GM08714 (cell line): ENCODE measurements at regions not wholly inside any gene's neighbourhood (a gene's known extent, or its start where the extent isn't known, plus 50 kb on each side); places are given as distances from the start of the nearest gene placed in this dataset.
"Not testable (repeated sequence)": the region's sequence is repeated elsewhere in the genome, so short reads cannot be mapped to it uniquely, and the experiment has no call there.

Source experiments
- H3K4me3 ChIP-seq: fragments of 200-500 bp; sonication (Bioruptor generic); 2 replicates; pipeline ENCODE4 v1.5.1; 2014; ENCODE audit warnings: mild to moderate bottlenecking, low read length, inconsistent platforms
- ZNF274 ChIP-seq: IDR thresholded peaks from 2 replicates; pipeline ENCODE4 v1.6.1; 2012; ENCODE audit warnings: mild to moderate bottlenecking, low read depth, low read length

GRCh38 chr5:154595662-154596061 is 117.6 kb upstream of the HAND1 start:
- no peak overlapping the region for H3K4me3 ChIP-seq
- TF ChIP-seq ZNF274 = no peak

GRCh38 chr5:154593796-154594195 is 115.8 kb upstream of the HAND1 start:
- no peak for TF ChIP-seq ZNF274
- no peak overlapping the region for H3K4me3 ChIP-seq

DNA sequence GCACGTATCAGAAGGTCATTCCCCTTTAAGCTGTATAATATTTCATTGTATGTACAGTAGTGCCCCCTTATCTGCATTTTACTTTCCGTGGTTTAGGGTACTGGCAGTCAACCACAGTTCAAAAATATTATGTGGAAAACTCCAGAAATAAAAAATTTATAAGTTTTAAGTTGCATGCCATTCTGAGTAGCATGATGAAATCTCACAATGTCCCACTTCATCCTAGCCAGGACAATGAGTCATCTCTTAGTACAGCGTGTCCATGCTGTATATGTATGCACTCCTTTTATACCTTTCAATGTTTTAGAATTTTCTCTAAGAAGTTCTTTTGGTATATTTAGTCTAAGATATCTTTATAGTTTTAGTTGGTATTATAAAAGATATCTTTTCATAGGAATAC is 115.0 kb upstream of the HAND1 start:
- H3K4me3 ChIP-seq = no peak overlapping the region

GRCh38 chr5:154590093-154590724 is 112.2 kb upstream of the HAND1 start:
- no peak for TF ChIP-seq ZNF274

More for the DNA sequence above, 115.0 kb upstream of the HAND1 start:
- no peak for TF ChIP-seq ZNF274

GRCh38 chr5:154589511-154589910 is 111.5 kb upstream of the HAND1 start:
- no peak overlapping the region for H3K4me3 ChIP-seq
- no peak for TF ChIP-seq ZNF274

More at GRCh38 chr5:154590093-154590724, 112.2 kb upstream of the HAND1 start:
- H3K4me3 ChIP-seq = no peak overlapping the region

DNA sequence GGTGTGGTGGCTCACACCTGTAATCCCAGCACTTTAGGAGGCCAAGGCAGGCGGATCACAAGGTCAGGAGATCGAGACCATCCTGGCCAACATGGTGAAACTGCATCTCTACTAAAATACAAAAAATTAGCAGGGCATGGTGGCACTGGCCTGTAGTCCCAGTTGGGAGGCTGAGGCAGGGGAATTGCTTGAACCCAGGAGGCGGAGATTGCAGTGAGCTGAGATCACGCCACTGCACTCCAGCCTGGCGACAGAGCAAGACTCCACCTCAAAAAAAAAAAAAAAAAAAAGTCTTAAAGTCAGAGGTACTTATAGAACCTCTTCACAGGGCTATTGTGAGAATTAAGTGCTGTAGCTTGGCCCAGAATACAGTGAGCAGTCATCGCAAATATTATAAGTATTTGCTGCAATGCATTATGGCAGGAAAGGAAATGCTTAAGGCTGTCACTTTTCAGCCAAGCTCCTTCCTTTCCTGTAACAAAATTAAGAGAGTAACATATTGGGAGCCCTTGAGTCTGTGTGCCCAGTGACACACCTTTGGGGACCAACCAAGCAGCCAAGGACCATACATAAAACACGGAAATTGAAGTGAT is 110.9 kb upstream of the HAND1 start:
- not testable (repeated sequence) for H3K4me3 ChIP-seq

DNA sequence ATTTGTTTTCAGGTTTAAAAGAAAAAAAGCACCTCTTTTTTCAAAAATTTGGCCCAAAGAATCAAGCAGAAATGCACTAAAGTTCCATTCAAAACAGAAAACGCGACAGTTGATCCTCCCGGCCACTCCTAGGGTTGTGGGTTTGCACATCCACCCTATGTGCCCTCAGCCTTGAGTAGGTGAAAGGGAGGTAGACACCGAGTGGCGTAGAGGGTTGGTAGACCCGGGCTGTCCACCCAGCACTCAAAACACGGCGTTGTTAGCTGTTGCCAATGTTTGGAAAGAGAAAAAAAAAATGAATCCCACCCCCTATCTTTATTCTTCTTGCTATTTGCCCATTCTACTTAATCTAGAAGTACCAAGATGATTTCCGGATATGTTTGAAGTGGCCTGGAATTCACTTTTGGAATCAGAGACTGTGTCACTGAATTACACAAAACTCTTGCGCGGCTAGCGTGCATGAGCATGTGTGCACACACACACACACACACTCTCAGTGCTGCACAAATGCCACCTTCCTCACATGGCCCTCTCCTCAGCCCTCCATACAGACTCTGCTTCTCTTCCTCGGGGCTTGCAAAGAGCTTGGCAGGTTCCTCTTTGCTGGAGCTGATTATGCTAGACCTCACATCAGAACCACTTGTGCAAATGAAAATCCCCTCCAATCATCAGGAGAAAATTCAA is 110.2 kb upstream of the HAND1 start:
- no peak for TF ChIP-seq ZNF274
- no peak overlapping the region for H3K4me3 ChIP-seq

DNA sequence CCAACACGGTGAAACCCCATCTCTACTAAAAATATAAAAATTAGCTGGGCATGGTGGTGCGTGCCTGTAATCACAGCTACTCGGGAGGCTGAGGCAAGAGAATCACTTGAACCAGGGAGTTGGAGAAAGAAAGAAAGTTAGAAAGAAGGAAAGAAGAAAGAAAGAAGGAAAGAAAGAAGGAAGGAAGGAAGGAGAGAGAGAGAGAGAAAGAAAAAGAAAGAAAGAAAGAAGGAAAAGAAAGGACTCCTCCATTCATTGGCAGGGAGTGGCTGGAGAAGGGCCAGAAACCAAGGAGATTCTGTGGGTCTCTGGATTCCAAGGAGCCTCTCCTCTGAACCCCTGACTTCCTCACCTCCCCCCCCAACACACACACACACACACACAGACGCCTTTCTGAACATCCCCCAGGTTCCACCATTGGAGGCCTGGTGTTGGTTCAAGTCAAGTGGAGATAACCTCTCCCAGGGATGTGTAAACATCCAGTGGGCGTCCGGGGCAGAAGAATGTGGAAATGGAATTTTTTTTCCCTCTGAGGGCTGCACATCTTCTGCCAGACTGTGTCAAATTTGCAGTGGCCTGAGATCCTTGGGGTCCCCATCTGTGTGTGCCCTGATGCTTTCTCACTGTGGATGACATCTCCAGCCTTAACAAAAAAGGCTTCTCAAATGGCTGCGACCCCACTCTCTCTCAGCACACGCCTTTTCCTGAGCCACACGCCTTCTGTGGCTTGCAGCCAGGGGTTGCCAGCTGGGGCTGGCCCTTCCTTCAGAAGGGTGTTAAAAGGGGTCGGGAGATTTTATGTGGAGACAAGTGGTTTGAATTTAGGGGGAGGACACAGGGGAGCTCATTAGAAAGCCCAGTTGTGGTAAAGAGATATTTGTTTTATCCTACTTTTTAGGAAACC is 109.3 kb upstream of the HAND1 start:
- no peak for TF ChIP-seq ZNF274
- no peak overlapping the region for H3K4me3 ChIP-seq

GRCh38 chr5:154583671-154584177 is 105.7 kb upstream of the HAND1 start:
- H3K4me3 ChIP-seq = no peak overlapping the region
- no peak for TF ChIP-seq ZNF274

GRCh38 chr5:154580422-154580821 is 102.4 kb upstream of the HAND1 start:
- H3K4me3 ChIP-seq = no peak overlapping the region
- no peak for TF ChIP-seq ZNF274

GRCh38 chr5:154577416-154577815 is 99.4 kb upstream of the HAND1 start:
- no peak overlapping the region for H3K4me3 ChIP-seq
- TF ChIP-seq ZNF274 = no peak

- no peak for TF ChIP-seq ZNF274
Measured at GRCh38 chr5:154576429-154576806, 98.4 kb upstream of the HAND1 start.

GRCh38 chr5:154575546-154576428 is 97.8 kb upstream of the HAND1 start:
- no peak for TF ChIP-seq ZNF274

More at GRCh38 chr5:154576429-154576806, 98.4 kb upstream of the HAND1 start:
- H3K4me3 ChIP-seq = no peak overlapping the region

More at GRCh38 chr5:154575546-154576428, 97.8 kb upstream of the HAND1 start:
- no peak overlapping the region for H3K4me3 ChIP-seq
